ENCODE measurements at regions not wholly inside any gene's neighbourhood (a gene's known extent, or its start where the extent isn't known, plus 50 kb on each side); places are given as distances from the start of the nearest gene placed in this dataset.

GRCh38 chr13:106140476-106140875, 395.0 kb downstream of the EFNB2 start:
- BruUV-seq (replicated peaks): no TSS peak
- ChIA-PET POLR2A (no interaction called here), CTCF (no interaction called here), RAD21 (ENCODE audit: low non-redundant PET in 1 of 2, low total read pairs in 2 of 2, uncharacterized antibody in 2 of 2, unreplicated experiment in 2 of 2) (no interaction called here)
- H3K79me2 ChIP-seq (ENCODE audit: insufficient read depth, low read length): no peaks in the 10 kb centered on the region
- H3K9me3 ChIP-seq (ENCODE audit: control insufficient read depth in 1 of 2, insufficient read depth in 1 of 2, low read depth in 1 of 2, low read length in 2 of 2): no peaks in the 10 kb centered on the region
- no peaks in the 10 kb centered on the region for H3K9me2 ChIP-seq (ENCODE audit: insufficient read depth)
- H3K9ac ChIP-seq (ENCODE audit: low read length): no peak overlapping the region
- no peaks in the 10 kb centered on the region for H4K20me1 ChIP-seq (ENCODE audit: insufficient read depth)
- no peak overlapping the region for H2AFZ ChIP-seq (ENCODE audit: low read depth, low read length, poor library complexity, severe bottlenecking)
- no peaks in the 10 kb centered on the region for H3K36me3 ChIP-seq (ENCODE audit: control insufficient read depth in 1 of 2, insufficient read depth in 2 of 2, low read length in 2 of 2)
- H3K4me3 ChIP-seq (replicated peaks in 1 of 2; ENCODE audit: low read depth in 1 of 2, low read length in 2 of 2): no peak overlapping the region
- intact Hi-C loops (cut with micrococcal nuclease): loop anchor here (5.0 to 10.0 kb wide), 2 partner anchors 38 to 204 kb away; no protein-coding TSS in a partner anchor
- H3K4me2 ChIP-seq (ENCODE audit: low read length): no peak overlapping the region
- no peak overlapping the region for H3K27ac ChIP-seq (ENCODE audit: low read depth, low read length)
- TF ChIP-seq ZFX (IDR thresholded peaks at IDR 0.05): no peak
- no peak for TF ChIP-seq CBX3 (IDR thresholded peaks at IDR 0.05; ENCODE audit: low read depth)
- no peak for TF ChIP-seq YY1 (IDR thresholded peaks at IDR 0.05; ENCODE audit: extremely low read depth, insufficient replicate concordance, low read depth, low read length)
- no peak for TF ChIP-seq SIN3A (IDR thresholded peaks at IDR 0.05; ENCODE audit: low read depth)
- TF ChIP-seq ZBTB33 (IDR thresholded peaks at IDR 0.05; ENCODE audit: extremely low read depth, insufficient replicate concordance, low read length): no peak
- no peak for TF ChIP-seq ELF1 (IDR thresholded peaks at IDR 0.05; ENCODE audit: borderline replicate concordance, low read depth)
- TF ChIP-seq TCF7L2 (IDR thresholded peaks at IDR 0.05; ENCODE audit: borderline replicate concordance, extremely low read depth, insufficient read depth, insufficient read length): no peak
- TF ChIP-seq ZNF274 (IDR thresholded peaks at IDR 0.05; ENCODE audit: low read depth, low read length): no peak
- no peak for TF ChIP-seq EZH2 (IDR thresholded peaks at IDR 0.05)
- no peak for TF ChIP-seq MAX (IDR thresholded peaks at IDR 0.05)
- no peak for TF ChIP-seq JUND (IDR thresholded peaks at IDR 0.05)
- no peak for TF ChIP-seq REST (IDR thresholded peaks at IDR 0.05; ENCODE audit: low read depth)
- no peak for TF ChIP-seq EGR1 (IDR thresholded peaks at IDR 0.05; ENCODE audit: low read depth)
- no peak for TF ChIP-seq FOSL1 (IDR thresholded peaks at IDR 0.05; ENCODE audit: low read depth)
- no peak for TF ChIP-seq CTCF (IDR thresholded peaks at IDR 0.05 in 2 of 3, conservative IDR thresholded peaks at IDR 0.05 in 1 of 3; ENCODE audit: borderline replicate concordance in 1 of 3, insufficient read depth in 1 of 3, low read depth in 2 of 3, low read length in 2 of 3)
- no peak for TF ChIP-seq SP1 (IDR thresholded peaks at IDR 0.05; ENCODE audit: low read depth)
- TF ChIP-seq SRF (IDR thresholded peaks at IDR 0.05; ENCODE audit: low read depth): no peak
- no peak for TF ChIP-seq CEBPB (IDR thresholded peaks at IDR 0.05; ENCODE audit: low read depth)
- TF ChIP-seq POLR2AphosphoS5 (IDR thresholded peaks at IDR 0.05; ENCODE audit: low read depth, low read length): no peak
- DNase-seq (ENCODE audit: low read depth, low spot score): no peak
- no peaks in the 10 kb centered on the region for H3K27me3 ChIP-seq (ENCODE audit: insufficient read depth, low read length)
- no peak for ATAC-seq
- peaks cover 33 to 38% of the 10 kb centered on the region in 2 experiments for H3K4me1 ChIP-seq (ENCODE audit: control insufficient read depth in 1 of 2, insufficient read depth in 2 of 2, low read length in 2 of 2)

All from HCT116 (cell line).